ENCODE measurements at regions not wholly inside any gene's neighbourhood (a gene's known extent, or its start where the extent isn't known, plus 50 kb on each side); places are given as distances from the start of the nearest gene placed in this dataset.
"Not testable (repeated sequence)": the region's sequence is repeated elsewhere in the genome, so short reads cannot be mapped to it uniquely, and the experiment has no call there.

DNA sequence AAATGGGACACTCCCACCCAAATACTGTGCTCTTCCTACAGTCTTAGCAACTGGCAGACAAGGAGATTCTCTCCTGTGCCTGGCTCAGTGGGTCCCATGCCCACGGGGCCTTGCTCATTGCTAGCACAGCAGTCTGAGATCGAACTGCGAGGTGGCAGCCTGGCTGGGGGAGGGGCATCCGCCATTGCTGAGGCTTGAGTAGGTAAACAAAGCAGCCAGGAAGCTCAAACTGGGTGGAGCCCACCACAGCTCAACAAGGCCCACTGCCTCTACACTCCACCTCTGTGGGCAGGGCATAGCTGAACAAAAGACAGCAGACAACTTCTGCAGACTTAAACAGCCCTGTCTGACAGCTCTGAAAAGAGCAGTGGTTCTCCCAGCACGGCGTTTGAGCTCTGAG is 174.8 kb downstream of the COL12A1 start:
- not testable (repeated sequence) for DNase-seq

DNA sequence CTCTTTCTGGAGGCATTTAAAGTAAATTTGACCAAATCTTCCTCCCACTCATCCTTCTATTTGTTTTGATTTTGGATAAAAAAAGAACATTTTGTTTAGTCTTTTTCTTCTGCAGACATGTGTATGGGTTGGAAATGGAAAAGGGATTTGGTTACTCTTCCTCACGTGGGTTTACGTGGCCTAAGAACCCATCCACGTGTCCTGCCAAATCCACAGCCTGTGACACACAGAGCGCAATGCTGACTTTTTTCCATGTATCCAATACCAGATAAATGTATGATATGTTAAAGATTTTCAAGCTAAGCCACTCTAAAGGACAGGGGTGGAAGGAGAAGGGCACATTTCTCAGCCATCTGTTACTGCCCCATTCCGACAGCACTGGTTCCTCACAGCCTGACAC is 176.5 kb downstream of the COL12A1 start:
- no peak for DNase-seq

DNA sequence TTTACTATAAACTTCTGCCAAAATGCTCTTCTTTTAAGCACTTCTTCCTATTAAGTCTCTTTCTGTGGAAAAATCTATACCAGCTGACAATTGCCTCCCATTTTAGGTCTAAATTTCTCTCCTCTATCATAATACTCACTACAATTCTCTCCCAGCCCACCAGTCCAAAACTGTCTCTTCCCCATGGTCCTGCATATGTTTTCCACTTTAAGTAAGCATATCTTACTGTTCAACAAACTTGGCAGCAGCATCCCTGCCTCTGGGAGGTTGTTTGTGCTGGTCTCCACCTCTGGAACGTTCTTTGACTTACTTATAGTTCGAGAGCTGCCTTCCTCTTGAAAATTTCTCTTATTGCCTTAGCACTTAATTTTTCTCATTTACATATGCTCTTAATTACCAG is 180.5 kb downstream of the COL12A1 start:
- DNase-seq: no peak

DNA sequence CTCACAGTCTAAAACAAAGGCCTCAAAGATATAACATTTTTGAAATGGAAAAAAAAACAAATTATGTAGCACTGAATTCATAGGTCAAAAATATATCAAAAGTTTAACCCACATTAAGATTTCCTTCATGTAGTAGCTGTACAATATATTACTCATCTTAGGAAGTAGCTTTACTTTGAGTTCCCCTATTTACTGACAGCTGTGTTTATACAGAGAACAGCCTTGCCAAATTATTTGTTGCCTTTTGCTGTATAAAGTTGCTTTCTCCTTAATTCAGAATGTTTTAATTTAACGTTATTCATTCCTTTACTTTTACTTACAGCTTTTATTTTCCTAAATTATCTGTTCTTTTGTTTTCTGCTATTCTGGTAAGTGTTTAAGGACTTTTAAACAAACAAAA is 181.0 kb downstream of the COL12A1 start:
- DNase-seq: no peak

DNA sequence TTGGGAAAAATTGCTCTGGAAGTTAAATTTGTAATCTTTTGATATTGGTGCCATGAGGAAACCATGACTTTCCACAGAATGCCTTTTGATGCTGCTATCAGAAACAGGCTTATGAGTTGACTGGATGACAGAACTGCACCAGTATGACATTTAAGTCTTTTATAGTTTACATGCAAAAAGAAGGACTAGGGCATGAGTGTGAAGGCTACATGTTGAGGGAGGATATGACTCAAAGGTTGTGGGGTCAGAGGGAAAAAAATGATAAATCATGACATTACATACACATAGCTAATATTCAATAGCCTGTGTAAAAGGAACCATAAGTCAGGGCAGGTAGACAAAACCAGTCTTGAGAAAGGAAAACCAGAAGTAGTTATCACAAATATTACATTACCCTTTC is 182.2 kb downstream of the COL12A1 start:
- DNase-seq: no peak

DNA sequence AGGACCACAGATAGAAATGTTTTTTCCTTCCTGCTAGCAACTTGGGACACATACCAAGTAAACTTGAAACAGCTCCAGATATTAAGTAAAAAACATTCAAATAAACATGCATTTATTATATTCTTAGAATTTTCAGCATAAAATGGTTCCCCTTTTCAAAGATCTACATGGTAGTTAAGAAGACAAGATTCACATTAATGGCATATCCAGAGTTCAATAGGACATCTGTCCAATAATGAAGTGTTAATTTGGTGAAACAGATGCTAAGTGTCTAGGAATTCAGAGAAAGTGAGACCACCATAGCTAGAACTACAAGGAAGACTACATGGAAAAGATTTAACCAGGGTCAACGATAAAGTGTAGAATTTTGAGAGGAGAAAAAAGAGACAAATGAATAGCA is 184.9 kb downstream of the COL12A1 start:
- DNase-seq: no peak

DNA sequence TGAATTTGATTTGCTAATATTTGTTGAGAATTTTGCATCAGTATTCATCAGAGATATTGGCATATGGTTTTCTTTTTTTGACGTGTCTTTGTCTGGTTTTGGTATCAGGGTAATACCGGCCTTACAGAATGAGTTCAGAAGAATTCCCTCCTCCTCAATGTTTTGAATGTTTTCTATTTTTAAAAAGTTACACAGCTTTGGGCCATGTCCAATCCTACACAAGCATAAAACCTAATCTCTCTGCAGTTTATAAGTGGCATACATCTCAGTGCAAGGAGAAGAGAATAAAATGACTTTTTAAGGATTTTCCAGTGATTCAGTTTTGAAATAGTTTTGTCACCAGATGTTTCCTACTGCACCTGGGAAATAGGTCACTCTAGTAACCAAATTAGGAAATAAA is 185.5 kb downstream of the COL12A1 start:
- DNase-seq: no peak

DNA sequence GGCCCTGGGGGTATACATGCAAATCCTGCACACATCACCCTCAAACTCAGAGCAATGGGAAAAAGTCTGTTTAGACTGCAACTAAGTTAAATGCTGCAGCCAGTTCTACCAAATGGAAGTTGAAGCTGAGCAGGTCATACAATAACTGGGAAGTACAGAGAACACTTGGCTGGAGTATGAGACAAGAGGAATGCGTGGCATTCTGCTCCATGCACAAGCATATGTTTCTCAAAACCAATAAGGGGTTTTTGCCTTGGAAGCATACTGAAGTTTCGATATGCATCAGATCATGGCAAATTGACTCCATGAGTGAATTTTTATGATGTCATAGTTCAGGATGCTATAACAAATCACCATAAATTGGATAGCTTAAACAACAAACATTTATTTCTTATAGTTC is 193.8 kb downstream of the COL12A1 start:
- DNase-seq: no peak

DNA sequence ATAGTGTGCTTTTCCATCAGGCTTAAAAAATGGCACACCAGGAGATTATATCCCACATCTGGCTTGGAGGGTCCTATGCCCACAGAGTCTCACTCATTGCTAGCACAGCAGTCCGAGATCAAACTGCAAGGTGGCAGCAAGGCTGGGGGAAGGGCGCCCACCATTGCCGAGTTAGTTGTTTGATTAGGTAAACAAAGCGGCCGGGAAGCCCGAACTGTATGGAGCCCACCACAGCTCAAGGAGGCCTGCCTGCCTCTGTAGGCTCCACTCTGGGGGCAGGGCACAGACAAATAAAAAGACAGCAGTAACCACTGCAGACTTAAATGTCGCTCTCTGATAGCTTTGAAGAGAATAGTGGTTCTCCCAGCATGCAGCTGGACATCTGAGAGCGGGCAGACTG is 201.9 kb downstream of the COL12A1 start:
- not testable (repeated sequence) for DNase-seq

DNA sequence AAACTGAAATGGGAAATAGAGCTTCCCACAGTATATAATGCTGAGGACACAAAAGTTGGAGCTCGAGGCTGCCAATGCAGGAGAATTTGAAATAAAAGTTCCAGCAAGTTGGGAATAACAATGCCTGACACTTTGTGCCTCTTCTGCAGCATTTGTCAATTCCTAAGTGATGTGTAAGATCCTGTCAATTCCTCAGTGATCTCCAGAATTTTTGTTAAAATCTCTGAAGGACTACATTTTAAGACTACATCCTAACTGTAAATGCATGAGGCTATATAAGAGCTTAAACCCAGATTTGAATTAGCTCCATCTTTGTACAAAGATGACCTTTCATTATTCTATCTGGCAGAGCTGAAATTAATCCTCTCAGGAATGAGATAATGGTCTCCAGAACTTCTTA is 208.2 kb downstream of the COL12A1 start:
- no peak for DNase-seq

DNA sequence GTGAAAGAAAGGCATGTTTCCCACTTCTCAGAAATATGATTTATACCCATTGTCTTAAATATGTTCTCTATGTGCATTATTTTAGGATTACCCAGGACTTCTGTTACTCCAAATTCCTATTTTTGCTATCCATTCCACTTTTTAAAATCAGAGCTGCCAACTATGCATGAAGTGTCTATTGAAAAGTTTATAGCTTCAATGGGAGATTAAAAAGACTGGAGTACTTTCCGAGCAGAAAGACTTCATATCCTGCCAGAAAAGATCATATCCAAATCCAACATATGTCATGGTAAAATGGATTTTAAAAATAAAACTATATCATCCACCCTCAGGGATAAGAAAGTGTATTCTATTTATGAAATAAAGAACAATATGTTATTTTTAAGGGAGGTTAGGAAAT is 212.7 kb downstream of the COL12A1 start:
- DNase-seq: no peak

DNA sequence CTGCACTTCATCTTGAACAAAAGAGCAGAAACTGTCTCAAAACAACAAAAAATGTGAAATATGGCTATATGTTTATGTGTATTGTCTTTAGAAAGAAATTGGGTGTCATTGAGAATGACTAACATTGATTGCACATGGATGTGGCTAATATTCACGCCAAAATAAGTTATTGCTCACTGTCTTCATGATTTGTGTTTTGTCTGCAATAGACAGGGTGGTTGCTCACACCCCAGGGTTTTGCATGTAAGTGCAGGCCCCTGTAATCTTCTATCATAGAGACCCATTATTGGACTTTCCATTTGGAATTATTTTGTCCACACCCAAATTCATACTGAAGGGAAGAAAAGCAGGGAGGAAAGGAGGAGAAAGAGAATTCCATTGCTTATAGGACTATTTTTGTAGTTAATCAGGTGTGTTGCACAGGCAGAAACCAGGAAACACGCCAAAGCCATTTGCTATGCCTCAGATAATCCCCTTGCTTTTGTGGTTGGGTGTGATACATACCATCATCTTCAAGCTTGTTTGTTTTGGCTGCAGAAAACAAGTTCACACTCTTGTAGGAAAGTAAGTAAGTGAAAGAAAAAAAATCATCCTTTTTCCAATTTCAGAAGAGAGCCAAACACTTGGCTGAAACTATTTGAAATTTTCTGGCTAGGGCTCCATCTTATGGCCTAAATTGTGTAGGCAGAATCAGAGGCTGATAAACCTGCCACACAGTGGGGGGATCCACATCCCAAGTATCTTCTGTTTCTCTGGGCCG is 214.1 kb downstream of the COL12A1 start:
- DNase-seq: no peak

DNA sequence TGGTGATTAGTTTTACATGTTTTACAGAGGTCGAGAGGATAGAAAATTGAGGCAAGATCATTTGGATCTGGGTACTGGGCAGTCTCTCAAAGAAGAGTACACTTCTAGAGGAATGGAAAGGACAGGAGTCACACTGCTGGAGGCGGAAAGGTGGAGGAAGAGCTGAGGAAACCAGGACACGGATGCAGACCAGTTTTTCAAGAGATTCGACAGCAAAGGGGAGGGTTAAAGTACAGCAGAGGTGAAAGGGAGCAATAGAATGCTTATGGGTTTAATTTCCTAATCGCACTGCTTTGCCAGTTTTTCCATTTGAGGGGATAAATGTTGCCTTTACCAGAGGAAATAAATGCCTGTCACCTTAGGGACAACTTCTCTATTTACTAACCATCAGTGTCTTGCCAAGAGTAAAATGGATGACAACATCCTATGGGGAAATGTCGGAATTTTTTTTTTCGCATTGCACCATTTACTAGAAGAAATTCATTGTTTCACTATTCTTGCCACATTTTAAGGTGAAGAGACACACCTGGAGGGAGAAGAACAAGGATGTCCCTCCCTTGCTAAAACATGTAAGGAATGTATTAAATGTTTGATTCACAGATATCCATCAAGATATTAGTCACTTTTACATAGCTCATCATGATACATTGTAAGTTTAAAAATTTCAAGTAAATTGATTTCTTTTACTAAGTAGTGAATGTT is 226.6 kb downstream of the COL12A1 start:
- DNase-seq: no peak

DNA sequence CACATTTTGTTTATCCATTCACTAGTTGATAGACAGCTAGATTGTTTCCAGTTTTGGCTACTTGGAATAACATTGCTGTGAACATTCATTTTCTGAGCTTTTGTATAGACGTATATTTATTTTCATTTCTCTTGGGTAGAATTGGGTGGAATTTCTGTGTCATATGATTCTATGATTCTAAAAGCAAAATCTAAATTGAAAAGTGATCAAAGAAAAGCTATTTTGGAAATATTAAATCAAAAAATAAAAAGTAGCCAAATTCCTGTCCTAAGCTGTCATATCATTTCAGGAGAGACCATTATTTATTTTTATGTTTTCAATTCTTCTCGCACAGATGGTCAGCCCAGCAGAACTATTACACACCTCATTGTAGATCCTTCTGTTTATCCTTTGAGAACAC is 229.2 kb downstream of the COL12A1 start:
- DNase-seq: no peak

DNA sequence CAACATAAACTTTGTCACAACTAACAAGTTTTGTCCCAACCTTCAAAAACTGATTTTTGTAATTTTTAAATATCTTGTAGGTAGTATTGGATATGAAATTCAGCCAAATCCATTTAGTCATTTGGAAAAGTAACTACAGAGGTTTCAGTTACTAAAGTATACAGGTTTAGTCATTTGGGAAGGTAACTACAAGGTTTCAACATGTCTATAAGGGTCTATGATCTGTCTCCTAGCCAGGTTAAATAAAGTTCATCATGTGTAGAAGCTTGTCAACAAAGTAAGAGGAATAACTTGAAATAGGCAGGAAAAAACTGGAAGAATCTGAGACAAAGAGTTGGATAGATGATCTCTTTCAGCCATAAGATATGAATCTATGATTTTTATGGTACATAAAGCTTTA is 229.8 kb downstream of the COL12A1 start:
- DNase-seq: no peak

DNA sequence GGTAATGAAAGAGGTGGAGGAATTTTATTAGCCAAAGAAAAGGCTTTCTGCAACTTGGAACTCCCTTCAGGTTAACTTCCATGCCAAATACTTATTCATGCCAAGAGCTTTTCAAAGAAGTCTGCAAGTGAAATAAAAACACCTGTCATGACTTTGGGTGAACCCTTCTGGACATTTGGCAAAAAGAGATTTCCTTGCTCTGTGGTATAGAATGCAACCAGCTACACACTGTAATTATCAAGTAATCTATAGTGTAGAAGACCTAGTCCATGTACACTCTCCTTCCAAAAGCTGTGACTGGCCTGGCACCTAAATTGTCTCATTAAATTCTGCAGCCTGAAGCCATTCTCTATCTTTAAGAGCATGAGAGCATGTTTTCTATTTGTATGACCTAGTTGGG is 232.3 kb downstream of the COL12A1 start:
- DNase-seq: no peak

DNA sequence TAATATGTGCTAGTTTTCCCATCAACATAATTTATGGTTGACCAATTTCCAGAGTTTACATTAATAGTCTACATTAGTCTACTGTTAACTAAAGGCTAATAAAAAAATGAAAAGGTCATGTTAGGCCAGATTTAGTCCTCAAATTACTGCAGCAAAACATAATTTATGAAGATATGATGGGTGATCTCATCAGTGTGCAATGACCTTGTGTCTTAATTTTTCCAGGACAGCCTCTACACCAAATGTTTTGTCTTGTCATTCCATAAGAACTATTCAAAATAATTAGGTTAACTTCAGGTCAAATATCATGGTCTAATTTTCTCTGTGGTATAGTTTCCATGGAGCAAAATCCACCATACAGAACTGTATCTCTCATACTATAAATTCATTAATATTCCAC is 234.2 kb downstream of the COL12A1 start:
- no peak for DNase-seq

DNA sequence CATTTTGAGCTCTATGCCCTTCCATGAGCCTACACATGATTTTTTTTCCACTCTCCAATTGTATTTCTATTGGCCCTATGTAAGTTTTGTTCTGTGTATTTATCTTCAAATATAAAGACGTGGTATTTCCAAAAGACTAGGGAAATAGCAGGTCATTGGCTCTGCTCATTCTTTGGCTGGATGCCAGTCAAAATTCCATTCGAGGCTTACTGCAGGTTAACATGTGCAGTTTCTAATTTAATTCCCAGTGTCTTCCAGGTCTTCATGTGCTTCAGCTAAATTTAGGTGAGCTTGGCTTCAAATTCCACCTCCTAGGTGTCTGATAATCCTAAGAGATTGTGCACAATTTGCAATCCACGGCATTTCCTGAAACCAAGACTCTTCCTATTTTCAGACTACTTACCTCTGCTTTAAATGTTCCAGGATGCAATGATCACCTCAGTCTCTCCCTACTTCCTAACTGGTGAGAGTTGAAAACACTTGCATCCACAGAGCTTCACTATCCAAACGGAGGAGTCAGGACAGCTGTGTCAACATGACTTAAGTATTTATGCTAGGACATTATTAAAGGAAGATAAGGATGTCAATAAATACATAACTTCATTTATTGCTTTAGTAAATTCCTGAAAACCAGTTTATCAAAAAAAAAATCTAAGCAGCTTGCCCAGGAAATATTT is 236.1 kb downstream of the COL12A1 start:
- no peak for DNase-seq

DNA sequence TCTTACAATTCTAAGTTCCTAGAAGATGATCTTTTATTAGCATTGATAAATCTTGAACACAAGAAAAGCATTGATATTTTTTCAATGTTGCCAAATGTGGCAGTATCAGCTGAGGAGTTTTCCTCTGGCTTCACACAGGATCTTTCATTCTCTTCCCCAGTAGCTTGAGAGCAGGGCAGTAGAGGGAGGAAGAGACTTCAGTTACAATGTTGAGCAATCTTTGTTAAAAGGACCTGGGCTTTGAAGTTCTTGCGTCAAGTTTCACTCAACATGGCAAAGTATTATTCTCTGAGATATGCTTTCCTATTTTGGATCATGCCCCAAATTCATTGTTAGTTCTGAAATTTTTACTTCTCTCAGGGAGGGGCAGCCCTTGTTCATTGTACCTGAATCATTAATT is 238.0 kb downstream of the COL12A1 start:
- peak; percentile 76 to 85 for DNase-seq

DNA sequence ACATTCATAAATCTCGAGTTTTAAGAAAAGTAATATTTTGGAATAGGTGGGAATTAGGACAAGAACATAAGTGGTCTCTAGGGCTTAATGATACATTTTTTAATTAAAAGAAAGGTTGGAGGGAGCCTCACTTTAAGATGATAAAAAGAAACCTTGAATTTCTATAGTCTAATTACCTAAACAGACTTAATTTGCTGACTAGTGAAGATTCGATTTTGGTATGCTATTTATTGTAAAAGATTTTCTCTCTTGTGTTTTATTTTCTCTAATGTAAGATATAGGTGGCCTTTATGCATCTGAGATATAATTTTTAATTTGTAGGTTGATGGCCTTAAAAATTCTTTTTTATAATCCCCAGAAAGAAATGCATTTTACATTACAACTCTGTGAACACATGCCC is 239.1 kb downstream of the COL12A1 start:
- DNase-seq: no peak

DNA sequence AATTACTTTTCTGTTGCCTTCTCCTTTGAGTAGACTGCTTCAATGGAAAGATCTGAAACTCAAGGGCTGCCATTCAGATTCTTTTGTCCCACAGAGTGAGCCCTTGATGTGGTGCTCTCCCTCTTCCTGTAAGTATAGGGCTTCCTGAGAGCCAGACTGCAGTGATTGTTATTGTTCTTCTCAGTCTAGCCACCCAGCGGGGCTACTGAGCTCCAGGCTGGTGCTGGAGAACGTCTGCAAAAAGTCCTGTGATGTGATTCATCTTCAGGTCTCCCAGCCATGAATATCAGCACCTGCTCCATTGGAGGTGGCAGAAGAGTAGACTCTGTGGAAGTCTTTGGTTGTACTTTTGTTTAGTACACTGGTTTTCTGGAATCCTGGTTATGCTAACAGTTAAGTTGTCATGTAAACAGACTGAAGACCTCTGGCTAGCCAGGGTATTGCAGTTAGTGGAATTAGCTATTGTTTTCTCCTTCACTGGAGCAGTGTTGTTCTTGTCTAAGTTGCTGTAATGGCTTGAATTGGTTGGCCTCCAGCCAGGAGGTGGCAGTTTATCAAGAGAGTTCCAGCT is 240.9 kb downstream of the COL12A1 start:
- DNase-seq: no peak

DNA sequence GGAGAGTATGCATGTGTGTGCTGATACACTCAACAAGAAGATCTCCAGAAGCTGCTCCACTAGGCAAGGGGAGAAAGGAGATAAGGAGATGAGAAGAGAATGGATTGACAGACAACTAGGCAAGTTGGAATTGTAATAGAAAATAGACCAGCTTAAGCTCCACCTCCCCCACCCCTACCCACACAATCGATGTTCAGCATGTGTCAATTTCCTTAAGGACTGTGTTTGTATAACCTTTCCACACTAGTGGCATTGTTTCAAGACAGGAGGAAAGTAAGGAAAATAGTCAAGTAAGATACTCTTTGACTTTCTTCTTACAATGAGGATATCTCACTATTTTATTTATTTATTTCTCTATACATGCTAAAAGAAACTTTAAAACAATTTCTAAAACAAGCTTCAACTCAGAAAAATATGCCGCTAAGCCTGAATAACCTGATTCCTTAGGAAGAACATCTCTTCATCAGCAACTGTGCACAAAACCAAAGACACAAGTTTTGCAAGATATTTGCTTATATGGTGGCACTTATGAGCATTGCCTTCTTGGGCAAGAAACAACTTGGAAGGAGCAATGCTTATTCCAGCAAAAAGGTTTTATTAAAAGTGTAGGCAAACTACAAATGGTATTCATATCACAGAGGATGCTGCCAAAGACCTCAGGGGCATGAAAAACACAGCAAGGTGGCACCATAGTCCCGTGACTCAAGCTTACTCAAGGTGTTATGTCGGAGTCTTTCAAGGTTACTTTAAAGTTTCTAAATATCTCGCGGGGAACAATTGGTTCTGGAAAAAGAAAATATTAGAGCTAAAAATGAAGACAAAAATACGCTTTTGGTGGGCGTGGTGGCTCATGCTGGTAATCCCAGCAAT is 249.1 kb downstream of the COL12A1 start:
- DNase-seq: no peak

DNA sequence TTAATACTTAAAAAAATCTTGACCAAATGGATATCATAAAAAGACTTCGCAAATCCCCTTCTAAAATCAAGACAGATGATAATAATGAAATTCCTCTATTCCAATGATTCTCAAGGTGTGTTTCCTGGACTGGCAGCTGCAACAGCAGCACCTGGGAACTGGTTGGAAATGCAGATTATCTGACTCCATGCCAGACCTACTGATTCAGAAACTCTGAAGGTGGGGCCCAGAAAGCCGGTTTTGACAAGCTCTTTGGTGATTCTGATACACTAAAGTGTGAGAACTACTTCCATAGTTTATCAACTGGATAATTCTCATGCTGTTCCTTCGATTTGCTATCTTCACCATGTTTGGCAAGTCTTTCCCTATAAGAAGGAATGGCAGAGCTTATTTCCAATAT is 252.1 kb downstream of the COL12A1 start:
- DNase-seq: no peak

Measured in AML-193 (cell line).